ENCODE measurements at regions not wholly inside any gene's neighbourhood (a gene's known extent, or its start where the extent isn't known, plus 50 kb on each side); places are given as distances from the start of the nearest gene placed in this dataset.

- TF ChIP-seq CTCF (IDR thresholded peaks at IDR 0.05; ENCODE audit: insufficient read depth, low read length, poor library complexity, severe bottlenecking): no peak
- DNase-seq (ENCODE audit: low read depth): no peak
- H3K27me3 ChIP-seq (ENCODE audit: control insufficient read depth, insufficient read depth, low read length): no peaks in the 10 kb centered on the region
- H3K4me3 ChIP-seq (ENCODE audit: low read depth, low read length): no peak overlapping the region
- no peaks in the 10 kb centered on the region for H3K36me3 ChIP-seq (ENCODE audit: control insufficient read depth, insufficient read depth, low read length)
Measured at GRCh38 chr4:159043861-159044260, 59.0 kb upstream of the RAPGEF2 start.

- TF ChIP-seq CTCF (IDR thresholded peaks at IDR 0.05; ENCODE audit: insufficient read depth, low read length, poor library complexity, severe bottlenecking): no peak
- DNase-seq (ENCODE audit: low read depth): no peak
- no peaks in the 10 kb centered on the region for H3K36me3 ChIP-seq (ENCODE audit: control insufficient read depth, insufficient read depth, low read length)
- no peak overlapping the region for H3K4me3 ChIP-seq (ENCODE audit: low read depth, low read length)
- no peaks in the 10 kb centered on the region for H3K27me3 ChIP-seq (ENCODE audit: control insufficient read depth, insufficient read depth, low read length)
Measured at GRCh38 chr4:159045321-159045720, 57.6 kb upstream of the RAPGEF2 start.

- Histone ChIP-seq H3K27me3 (ENCODE audit: control insufficient read depth, insufficient read depth, low read length) (no peaks in the 10 kb centered on the region), H3K36me3 (ENCODE audit: control insufficient read depth, insufficient read depth, low read length) (no peaks in the 10 kb centered on the region), H3K4me3 (ENCODE audit: low read depth, low read length) (no peak overlapping the region)
- no peak for TF ChIP-seq CTCF (IDR thresholded peaks at IDR 0.05; ENCODE audit: insufficient read depth, low read length, poor library complexity, severe bottlenecking)
- no peak for DNase-seq (ENCODE audit: low read depth)
Measured at GRCh38 chr4:159046683-159047082, 56.2 kb upstream of the RAPGEF2 start.

- no peak for TF ChIP-seq CTCF (IDR thresholded peaks at IDR 0.05; ENCODE audit: insufficient read depth, low read length, poor library complexity, severe bottlenecking)
- Histone ChIP-seq H3K4me3 (ENCODE audit: low read depth, low read length) (no peak overlapping the region), H3K36me3 (ENCODE audit: control insufficient read depth, insufficient read depth, low read length) (no peaks in the 10 kb centered on the region), H3K27me3 (ENCODE audit: control insufficient read depth, insufficient read depth, low read length) (no peaks in the 10 kb centered on the region)
- DNase-seq (ENCODE audit: low read depth): no peak
Measured at GRCh38 chr4:159047478-159048165, 55.3 kb upstream of the RAPGEF2 start.

- TF ChIP-seq CTCF (IDR thresholded peaks at IDR 0.05; ENCODE audit: insufficient read depth, low read length, poor library complexity, severe bottlenecking): no peak
- H3K36me3 ChIP-seq (ENCODE audit: control insufficient read depth, insufficient read depth, low read length): no peaks in the 10 kb centered on the region
- peak; percentile 38 for DNase-seq (ENCODE audit: low read depth)
- H3K27me3 ChIP-seq (ENCODE audit: control insufficient read depth, insufficient read depth, low read length): no peaks in the 10 kb centered on the region
- H3K4me3 ChIP-seq (ENCODE audit: low read depth, low read length): peak overlapping the region; percentile 5
Measured at GRCh38 chr4:159048166-159048886, 54.6 kb upstream of the RAPGEF2 start.

All from kidney epithelial cell (primary cell).